Epithelial cell of proximal tubule (primary cell): ENCODE measurements at regions not wholly inside any gene's neighbourhood (a gene's known extent, or its start where the extent isn't known, plus 50 kb on each side); places are given as distances from the start of the nearest gene placed in this dataset.

Experiments used
- DNase-seq: peaks from one replicate; pipeline ENCODE4 v3.0.0-alpha.2; 2011; ENCODE audit warnings: low read depth
- H3K4me3 ChIP-seq: 2 replicates; pipeline ENCODE4 v1.5.1; 2011; ENCODE audit warnings: low read depth, mild to moderate bottlenecking, low read length
- CTCF ChIP-seq: conservative IDR thresholded peaks from 2 replicates; pipeline ENCODE4 v1.5.1; 2012; ENCODE audit warnings: low read depth, mild to moderate bottlenecking, low read length

- no peak for DNase-seq
- no peak overlapping the region for H3K4me3 ChIP-seq
- no peak for TF ChIP-seq CTCF
Measured at GRCh38 chr2:240203788-240204270, 63.4 kb upstream of the OTOS start.

GRCh38 chr2:240204431-240205276, 64.2 kb upstream of the OTOS start:
- DNase-seq: no peak
- TF ChIP-seq CTCF: no peak
- no peak overlapping the region for H3K4me3 ChIP-seq

GRCh38 chr2:240205348-240205747, 64.9 kb upstream of the OTOS start:
- peak; percentile 59 for DNase-seq
- no peak for TF ChIP-seq CTCF
- H3K4me3 ChIP-seq: no peak overlapping the region

GRCh38 chr2:240205772-240206171, 65.3 kb upstream of the OTOS start:
- no peak overlapping the region for H3K4me3 ChIP-seq
- no peak for DNase-seq
- TF ChIP-seq CTCF: no peak

- no peak for DNase-seq
- no peak for TF ChIP-seq CTCF
- no peak overlapping the region for H3K4me3 ChIP-seq
Measured at GRCh38 chr2:240206630-240207029, 66.2 kb upstream of the OTOS start.

DNA sequence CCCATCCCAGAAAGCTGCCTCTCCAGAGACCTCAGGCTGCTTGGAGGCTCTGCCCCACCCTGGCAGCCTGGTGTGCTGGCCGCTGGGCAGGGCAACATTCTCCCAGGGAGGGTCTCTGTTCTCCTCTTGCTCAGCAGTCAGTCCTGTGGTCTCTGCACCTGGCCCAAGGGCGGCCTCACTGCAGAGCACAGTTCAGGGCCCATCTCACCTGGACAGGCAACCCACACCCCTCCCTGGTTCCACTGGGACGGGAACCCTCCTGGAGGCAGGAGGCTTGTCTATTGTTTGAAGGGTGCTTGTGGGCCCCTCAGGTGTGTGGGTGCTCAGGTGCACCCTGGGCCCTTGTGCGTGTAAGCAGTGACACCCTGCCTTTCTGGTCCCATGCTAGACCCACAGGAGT, 67.2 kb upstream of the OTOS start:
- TF ChIP-seq CTCF: no peak

GRCh38 chr2:240208096-240208495, 67.6 kb upstream of the OTOS start:
- DNase-seq: no peak
- no peak overlapping the region for H3K4me3 ChIP-seq
- no peak for TF ChIP-seq CTCF

More for the DNA sequence above, 67.2 kb upstream of the OTOS start:
- no peak overlapping the region for H3K4me3 ChIP-seq
- no peak for DNase-seq
